HPDE6-E6E7 (cell line): ENCODE measurements at regions not wholly inside any gene's neighbourhood (a gene's known extent, or its start where the extent isn't known, plus 50 kb on each side); places are given as distances from the start of the nearest gene placed in this dataset.

Source experiments
- DNase-seq: peaks from one replicate; pipeline ENCODE4 v3.0.0; 2011; ENCODE audit warnings: missing footprints; ENCODE audit errors: extremely low spot score

GRCh38 chr13:38519229-38519911 is 167.5 kb upstream of the FREM2 start:
- no peak for DNase-seq

DNA sequence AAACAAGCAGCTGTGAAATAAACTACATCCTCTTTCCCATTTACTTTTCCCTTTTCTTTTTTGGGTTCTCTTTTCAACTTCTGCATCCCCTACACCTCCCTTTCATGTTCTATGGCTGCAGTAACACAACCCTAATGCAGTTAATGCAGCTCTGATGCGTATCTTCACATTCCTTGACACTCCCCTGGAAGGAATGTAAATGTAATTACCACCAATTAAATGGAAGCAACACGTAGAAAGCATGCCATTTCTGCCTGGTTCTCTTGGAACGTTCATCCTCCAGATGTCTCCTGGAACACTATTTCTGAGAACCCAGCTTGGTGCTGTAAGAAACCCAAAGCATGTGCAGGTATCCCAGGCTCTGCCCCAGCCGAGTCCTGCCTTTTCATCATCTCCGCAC is 166.8 kb upstream of the FREM2 start:
- no peak for DNase-seq

- no peak for DNase-seq
These were observed 159.7 kb upstream of the FREM2 start for GRCh38 chr13:38527140-38527539.

- DNase-seq: no peak
These were observed 157.9 kb upstream of the FREM2 start for GRCh38 chr13:38528986-38529385.

GRCh38 chr13:38530492-38530891 is 156.4 kb upstream of the FREM2 start:
- peak; percentile 1 for DNase-seq

- no peak for DNase-seq
These were observed 151.6 kb upstream of the FREM2 start for GRCh38 chr13:38535261-38535660.

GRCh38 chr13:38537051-38537450 is 149.8 kb upstream of the FREM2 start:
- DNase-seq: no peak

- DNase-seq: no peak
These were observed 148.5 kb upstream of the FREM2 start for GRCh38 chr13:38538422-38538821.

- DNase-seq: no peak
These were observed 147.2 kb upstream of the FREM2 start for GRCh38 chr13:38539632-38540031.

DNA sequence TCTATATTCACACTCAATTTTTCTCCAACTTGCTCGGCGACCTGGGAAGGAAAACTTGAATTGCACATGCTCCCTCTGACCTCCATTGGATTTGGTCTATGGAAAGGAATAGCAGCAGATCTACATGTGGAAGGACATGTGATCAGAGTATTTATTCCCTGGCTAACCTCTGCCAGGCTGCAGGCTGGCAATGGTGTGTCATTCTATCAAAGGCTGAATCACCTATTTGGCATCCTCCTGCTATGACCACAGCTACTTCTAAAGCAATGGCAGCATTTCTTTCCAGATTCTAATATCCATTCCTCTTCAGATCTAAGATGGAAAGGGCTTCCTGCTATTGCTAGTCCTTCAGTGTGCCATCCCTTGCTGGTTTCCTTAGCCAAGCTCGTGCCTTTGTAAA is 144.3 kb upstream of the FREM2 start:
- DNase-seq: peak; percentile 6

DNA sequence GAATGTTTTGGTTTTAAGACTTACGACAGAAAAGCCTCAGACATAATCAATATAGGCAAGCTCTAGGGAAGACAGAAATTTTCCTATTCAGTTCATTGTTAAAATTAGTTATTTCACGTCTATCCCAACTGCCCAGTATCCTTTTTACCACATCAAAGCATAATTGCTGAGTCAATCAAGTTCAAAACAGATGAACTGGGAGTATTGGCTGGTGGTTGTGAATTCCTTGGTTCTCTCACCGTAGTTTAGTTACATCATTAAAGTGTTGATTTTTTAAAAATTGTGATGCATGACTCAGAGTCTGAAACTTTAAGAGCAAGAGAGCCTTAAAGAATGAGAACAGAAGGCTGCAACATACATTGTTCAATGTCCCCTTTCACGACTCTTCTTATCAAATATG is 143.3 kb upstream of the FREM2 start:
- DNase-seq: no peak

DNA sequence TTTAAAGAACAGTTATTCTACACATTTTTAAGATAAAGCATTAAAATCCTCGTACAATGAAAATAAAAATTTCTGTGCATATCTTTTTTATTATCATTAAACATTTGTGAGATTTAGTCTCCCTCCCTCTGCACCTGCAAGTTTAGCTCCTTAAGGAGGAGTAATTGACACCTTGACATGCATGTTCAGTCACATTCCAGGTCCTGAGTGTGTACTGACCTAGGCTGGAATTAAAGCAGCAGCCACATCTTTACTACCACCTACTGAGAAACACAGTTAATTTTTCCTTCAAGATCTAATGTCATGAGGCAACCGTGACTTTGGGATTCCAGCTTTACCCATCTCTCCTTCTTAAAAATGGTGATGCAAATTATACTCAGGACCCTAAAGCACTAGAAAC is 123.1 kb upstream of the FREM2 start:
- no peak for DNase-seq

DNA sequence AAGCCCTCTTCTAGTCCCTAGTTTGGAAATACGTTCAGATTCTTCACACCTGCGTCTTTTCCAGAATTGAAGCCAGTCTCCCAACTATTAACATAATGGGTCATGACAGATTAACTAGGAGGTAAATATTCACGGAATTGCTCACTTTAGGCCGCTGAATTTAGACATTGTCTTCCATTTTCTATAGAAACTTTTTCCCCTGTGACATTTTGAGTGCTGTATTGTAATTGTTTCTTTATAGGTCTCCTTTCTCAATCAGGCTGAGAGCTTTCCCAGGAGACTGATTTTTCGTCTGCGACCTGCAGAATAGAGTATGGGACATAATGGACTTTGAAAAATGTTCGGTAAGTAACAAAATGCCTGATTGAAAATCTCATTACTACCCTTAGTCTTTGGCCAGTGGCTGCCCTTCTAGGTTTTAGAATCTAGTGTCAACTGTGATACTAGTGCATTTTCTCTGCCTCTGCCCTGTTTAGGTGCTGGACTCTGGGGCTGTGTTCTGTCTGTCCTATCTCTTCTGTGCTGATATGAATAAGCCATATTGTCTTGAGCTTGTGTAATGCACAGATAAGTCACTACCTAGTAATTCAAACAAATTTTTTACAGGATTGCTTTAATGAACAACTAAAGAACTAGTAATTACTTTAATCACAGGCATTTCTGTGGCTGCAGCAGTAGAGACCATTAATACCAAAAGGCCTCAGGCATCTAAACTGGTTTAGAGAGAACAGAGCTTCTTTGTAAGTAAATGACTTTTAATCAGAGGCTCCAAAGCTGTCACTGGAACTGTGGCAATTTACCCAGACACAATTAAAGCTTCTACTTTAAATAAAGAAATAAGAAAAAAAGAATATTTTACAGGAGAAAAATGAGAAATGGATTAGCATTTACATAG is 122.4 kb upstream of the FREM2 start:
- no peak for DNase-seq

GRCh38 chr13:38566023-38566422 is 120.9 kb upstream of the FREM2 start:
- DNase-seq: no peak

DNA sequence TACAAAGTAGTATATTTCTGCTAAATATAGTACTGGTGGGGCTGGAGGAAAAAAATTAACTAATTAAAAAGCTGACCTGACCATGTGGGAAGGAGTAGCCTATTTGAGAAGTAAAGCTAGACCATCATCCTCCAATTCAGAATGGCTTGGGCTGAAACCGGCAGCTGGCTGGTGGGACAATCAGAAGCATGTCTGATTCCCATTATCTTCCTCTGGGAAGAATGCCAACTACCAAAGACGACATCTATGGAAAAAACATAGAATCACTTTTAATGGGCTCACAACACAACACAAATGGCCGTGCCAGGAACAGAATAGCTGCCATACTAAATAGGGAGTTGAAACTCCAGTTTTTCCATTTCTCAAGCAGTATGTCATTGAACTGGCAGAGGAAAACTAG is 120.4 kb upstream of the FREM2 start:
- DNase-seq: no peak

GRCh38 chr13:38570706-38571105 is 116.2 kb upstream of the FREM2 start:
- DNase-seq: no peak

- no peak for DNase-seq
These were observed 111.5 kb upstream of the FREM2 start for GRCh38 chr13:38575427-38575826.

DNA sequence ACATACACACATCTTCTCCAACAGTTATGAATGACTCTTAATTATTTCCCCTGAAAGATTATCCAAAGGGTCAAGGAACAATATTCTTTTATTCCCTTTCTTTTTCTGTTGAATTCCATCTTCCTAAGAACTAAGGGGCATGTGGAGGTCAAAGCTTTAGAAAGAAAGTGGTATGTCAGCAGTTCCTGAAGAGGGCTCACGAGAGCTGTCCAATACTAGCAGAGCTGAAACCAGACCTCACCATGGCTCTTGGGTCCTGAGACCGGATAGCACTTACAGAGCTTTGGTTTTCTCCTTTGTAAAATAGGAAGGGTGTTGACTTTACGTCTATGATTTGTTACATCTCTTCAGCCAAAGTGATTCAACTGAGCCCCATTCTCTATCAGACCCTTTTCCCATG is 109.8 kb upstream of the FREM2 start:
- DNase-seq: no peak

DNA sequence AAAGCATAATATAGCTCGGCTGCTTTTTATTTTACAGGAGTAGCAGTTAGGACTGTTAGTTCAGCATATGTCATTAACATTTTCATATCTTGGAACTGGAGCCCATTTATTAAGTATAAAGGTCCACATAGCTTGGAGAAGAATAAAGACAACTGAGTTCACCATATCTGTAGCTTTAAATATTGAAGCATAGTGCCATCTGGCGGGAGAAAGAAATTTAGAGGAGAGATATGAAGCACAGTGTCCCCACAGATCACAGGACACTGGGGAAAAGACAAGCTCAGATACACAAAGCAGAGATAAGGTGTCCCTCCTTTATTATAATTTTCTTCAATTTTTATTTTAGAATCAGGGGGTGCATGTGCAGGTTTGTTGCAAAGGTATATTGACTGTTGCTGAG is 104.7 kb upstream of the FREM2 start:
- DNase-seq: no peak

DNA sequence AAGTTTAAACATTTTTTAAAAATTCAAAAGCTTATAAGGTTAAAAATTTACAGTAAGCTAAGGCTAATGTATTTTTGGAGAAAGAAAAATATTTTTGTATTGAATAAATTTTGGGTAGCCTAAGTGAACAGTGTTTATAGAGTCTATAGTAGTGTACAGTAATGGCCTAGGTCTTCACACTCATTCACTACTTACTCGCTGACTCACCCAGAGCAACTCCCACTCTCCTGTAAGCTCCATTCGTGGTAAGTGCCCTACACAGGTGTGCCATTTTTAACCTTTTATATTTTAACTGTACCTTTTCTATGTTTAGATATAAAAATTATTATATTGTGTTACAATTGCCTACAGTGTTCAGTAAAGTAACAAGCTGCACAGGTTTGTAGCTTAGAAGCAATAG is 96.6 kb upstream of the FREM2 start:
- no peak for DNase-seq

- no peak for DNase-seq
These were observed 95.9 kb upstream of the FREM2 start for GRCh38 chr13:38590796-38591507.

DNA sequence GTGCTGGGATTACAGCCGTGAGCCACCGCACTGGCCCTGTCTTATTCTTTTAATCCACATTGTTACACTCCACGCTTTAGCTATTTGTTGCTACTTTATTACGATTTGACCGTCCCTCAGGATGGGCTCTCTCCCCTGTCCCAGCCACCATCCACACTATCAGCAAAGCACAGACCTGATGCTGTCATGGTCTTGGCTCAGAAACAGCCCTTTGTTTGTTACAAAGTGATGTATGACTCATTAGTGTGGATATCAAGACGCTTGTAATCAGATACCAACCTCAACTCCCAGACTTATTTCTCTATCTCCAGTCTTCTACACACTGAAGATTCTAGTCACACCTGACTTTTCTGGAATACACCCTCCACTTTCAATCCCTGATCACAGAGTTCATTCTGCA is 84.6 kb upstream of the FREM2 start:
- DNase-seq: peak; percentile 3
